Vagina (tissue), 2 donors: ENCODE measurements at regions not wholly inside any gene's neighbourhood (a gene's known extent, or its start where the extent isn't known, plus 50 kb on each side); places are given as distances from the start of the nearest gene placed in this dataset.

Experiments
- POLR2A ChIP-seq, 2 donors: fragments of 450-650 bp; IDR thresholded peaks; one replicate each; pipeline ENCODE4 v1.6.1; 2017; ENCODE audit warnings: antibody characterized with exemption in 2 of 2, mild to moderate bottlenecking in 2 of 2, moderate library complexity in 2 of 2
- POLR2AphosphoS5 ChIP-seq, 2 donors: sonication (generic); formaldehyde crosslinking; IDR thresholded peaks; one replicate each; pipeline ENCODE4 v1.9.0; 2017; ENCODE audit warnings: antibody characterized with exemption in 2 of 2, mild to moderate bottlenecking in 2 of 2, low read depth in 1 of 2; ENCODE audit not compliant: insufficient read depth in 1 of 2
- TF ChIP-seq, protein P1 (sequence below), 3 experiments: fragments of 450-650 bp in 2 of 3; fragments of 200-600 bp in 1 of 3; sonication (generic) in 1 of 3; IDR thresholded peaks; one replicate each; pipeline ENCODE4 v1.5.1; 2017 to 2019; ENCODE audit warnings: antibody characterized with exemption in 3 of 3, mild to moderate bottlenecking in 2 of 3, moderate library complexity in 2 of 3

DNA sequence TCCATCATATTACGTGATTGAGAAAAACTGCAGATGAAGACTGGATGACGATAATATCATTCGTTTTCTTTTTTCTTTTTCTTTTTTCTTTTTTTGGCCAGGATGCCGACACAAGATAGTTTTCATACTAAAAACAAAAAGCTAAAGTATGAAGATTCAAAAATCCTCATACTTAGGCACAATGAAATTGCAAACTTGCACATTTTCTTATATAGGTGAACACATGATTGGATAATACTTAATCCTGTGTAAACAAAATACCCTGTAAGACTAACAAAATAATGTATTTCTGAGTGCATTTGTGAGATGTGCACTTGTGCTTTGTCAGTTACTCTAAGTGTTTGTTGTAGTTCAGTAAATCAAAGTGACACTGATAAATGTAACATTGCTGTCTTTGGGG is 568.9 kb downstream of the ANKRD50 start:
- TF ChIP-seq, protein P1, sequence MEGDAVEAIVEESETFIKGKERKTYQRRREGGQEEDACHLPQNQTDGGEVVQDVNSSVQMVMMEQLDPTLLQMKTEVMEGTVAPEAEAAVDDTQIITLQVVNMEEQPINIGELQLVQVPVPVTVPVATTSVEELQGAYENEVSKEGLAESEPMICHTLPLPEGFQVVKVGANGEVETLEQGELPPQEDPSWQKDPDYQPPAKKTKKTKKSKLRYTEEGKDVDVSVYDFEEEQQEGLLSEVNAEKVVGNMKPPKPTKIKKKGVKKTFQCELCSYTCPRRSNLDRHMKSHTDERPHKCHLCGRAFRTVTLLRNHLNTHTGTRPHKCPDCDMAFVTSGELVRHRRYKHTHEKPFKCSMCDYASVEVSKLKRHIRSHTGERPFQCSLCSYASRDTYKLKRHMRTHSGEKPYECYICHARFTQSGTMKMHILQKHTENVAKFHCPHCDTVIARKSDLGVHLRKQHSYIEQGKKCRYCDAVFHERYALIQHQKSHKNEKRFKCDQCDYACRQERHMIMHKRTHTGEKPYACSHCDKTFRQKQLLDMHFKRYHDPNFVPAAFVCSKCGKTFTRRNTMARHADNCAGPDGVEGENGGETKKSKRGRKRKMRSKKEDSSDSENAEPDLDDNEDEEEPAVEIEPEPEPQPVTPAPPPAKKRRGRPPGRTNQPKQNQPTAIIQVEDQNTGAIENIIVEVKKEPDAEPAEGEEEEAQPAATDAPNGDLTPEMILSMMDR (IDR thresholded peaks at IDR 0.05): no peak
- TF ChIP-seq POLR2AphosphoS5 (IDR thresholded peaks at IDR 0.05; ENCODE audit: insufficient read depth in 1 of 2, low read depth in 1 of 2) (no peak), POLR2A (IDR thresholded peaks at IDR 0.05) (no peak)
